ENCODE measurements at regions not wholly inside any gene's neighbourhood (a gene's known extent, or its start where the extent isn't known, plus 50 kb on each side); places are given as distances from the start of the nearest gene placed in this dataset.
A peak's percentile ranks its signal among the peaks of the same experiment; 100 is the strongest.

DNA sequence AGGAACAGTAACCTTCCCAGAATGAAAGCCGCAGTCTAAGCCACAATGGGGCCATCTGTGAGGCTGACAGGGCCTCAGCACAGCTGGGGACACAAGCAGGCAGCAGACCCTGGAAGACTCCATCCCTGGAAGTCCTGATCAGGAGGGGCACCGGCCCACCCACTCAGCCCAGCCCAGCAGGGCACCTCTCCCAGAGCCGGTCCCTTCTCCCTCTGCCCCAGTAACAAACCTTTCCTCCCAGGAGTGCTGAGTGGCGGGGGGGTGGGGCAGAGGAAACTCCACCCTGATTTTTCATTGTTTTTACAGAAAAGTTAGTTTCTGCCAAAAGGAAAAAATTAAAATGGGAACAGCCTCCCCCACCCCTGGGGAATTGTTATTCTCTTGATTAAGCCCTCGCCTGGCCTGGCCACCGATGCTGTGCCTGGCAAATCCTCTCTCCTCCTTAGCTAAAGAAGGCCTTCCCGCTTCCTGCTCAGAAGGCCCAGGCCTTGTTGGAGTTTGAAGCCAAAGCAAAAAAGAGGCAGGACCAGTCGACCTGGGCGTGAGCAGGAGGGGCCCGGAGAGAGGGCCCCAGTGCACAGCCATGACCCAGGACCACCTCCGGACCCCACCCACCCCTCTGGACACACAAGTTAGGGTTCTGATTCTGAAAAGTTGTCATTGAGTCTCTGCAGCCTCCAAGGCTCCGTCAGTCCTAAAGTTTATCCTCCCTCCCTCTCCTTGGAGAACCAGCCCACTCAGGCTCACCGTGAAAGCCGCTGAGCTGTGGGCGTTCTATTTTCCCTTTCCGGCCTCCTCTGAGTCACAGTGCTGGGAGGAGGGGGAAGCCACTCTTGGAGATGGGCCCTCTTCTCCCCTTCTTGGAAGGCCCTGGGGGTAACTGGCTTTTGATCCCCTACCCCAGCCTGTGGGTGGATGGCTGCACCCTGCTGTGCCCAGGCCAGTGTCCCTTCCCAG, 128.4 kb upstream of the TNRC6C start:
- Histone ChIP-seq H3K9me3 (no peaks in the 10 kb centered on the region), H3K4me1 (peaks cover 3 to 18% (median 8%) of the 10 kb centered on the region in 4 donors), H3K27me3 (no peaks in the 10 kb centered on the region), H3K27ac (peak overlapping the region; percentile 42 to 75 (median 60)), H3K4me3 (no peak overlapping the region), H3K36me3 (no peaks in the 10 kb centered on the region)
- in situ Hi-C loops (cut with MboI; ENCODE audit: low pct_ligation_motif_present in 1 of 4, low pct_unique_long_range_greater_than_20kb in 1 of 4, low sequenced_read_pairs in 3 of 4) (no loop called here), intact Hi-C loops (cut with DNase I; ENCODE audit: low total_unique reads) (no loop called here)
- no peak for DNase-seq
- 58 to 60% methylated on average over 1 to 16 of the region's 16 CpGs for WGBS, 2 donors (ENCODE audit: low coverage in 1 of 2)
- TF ChIP-seq, protein P1, sequence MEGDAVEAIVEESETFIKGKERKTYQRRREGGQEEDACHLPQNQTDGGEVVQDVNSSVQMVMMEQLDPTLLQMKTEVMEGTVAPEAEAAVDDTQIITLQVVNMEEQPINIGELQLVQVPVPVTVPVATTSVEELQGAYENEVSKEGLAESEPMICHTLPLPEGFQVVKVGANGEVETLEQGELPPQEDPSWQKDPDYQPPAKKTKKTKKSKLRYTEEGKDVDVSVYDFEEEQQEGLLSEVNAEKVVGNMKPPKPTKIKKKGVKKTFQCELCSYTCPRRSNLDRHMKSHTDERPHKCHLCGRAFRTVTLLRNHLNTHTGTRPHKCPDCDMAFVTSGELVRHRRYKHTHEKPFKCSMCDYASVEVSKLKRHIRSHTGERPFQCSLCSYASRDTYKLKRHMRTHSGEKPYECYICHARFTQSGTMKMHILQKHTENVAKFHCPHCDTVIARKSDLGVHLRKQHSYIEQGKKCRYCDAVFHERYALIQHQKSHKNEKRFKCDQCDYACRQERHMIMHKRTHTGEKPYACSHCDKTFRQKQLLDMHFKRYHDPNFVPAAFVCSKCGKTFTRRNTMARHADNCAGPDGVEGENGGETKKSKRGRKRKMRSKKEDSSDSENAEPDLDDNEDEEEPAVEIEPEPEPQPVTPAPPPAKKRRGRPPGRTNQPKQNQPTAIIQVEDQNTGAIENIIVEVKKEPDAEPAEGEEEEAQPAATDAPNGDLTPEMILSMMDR (IDR thresholded peaks at IDR 0.05): no peak
- no peak for TF ChIP-seq POLR2A (IDR thresholded peaks at IDR 0.05)
- no peak for TF ChIP-seq POLR2AphosphoS5 (IDR thresholded peaks at IDR 0.05)
- TF ChIP-seq EP300 (IDR thresholded peaks at IDR 0.05; ENCODE audit: low read depth): no peak

DNA sequence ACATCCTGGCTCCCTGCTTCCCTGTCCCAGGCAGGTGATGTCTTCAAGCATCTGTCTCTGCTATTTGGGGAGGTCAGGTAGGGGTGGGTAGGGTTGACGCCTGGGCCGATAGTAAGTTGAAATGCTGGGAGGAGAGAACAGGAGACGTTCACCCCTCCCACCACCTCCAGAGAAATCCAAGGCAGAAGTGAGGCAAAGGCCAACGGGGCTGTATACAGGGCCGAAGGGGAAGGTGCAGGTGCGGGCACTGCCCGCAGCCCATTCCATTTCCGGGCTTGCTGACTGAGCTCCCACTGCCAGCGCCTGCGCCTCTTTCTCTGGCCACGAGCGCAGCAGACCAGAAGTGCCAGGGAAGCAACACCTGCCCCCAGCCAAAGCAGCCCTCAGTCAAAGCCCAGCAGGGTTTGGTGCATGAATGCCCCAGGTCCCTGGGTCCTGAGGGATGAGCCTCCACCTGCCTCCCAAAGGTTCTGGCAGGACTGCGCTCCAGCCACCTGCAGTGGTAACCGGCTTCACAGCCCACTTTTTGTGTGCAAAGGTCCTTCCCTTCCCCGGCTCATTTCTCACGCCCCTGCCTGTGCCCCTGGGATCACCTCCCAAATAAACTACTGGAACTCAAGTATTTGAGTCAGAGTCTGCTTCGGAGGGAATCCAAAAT, 127.6 kb upstream of the TNRC6C start:
- Histone ChIP-seq H3K4me1 (peaks cover 3 to 18% (median 8%) of the 10 kb centered on the region in 4 donors), H3K36me3 (no peaks in the 10 kb centered on the region), H3K27ac (peak overlapping the region; percentile 42 to 75 (median 60)), H3K4me3 (no peak overlapping the region), H3K9me3 (no peaks in the 10 kb centered on the region), H3K27me3 (no peaks in the 10 kb centered on the region)
- no peak for TF ChIP-seq POLR2A (IDR thresholded peaks at IDR 0.05)
- TF ChIP-seq, protein P1 (IDR thresholded peaks at IDR 0.05): no peak
- TF ChIP-seq POLR2AphosphoS5 (IDR thresholded peaks at IDR 0.05): no peak
- no peak for TF ChIP-seq EP300 (IDR thresholded peaks at IDR 0.05; ENCODE audit: low read depth)
- in situ Hi-C loops (cut with MboI; ENCODE audit: low pct_ligation_motif_present in 1 of 4, low pct_unique_long_range_greater_than_20kb in 1 of 4, low sequenced_read_pairs in 3 of 4): no loop called here
- 55 to 85% methylated on average over 2 to 17 of the region's 17 CpGs for WGBS, 2 donors (ENCODE audit: low coverage in 1 of 2)
- intact Hi-C loops (cut with DNase I; ENCODE audit: low total_unique reads): no loop called here
- no peak for DNase-seq

DNA sequence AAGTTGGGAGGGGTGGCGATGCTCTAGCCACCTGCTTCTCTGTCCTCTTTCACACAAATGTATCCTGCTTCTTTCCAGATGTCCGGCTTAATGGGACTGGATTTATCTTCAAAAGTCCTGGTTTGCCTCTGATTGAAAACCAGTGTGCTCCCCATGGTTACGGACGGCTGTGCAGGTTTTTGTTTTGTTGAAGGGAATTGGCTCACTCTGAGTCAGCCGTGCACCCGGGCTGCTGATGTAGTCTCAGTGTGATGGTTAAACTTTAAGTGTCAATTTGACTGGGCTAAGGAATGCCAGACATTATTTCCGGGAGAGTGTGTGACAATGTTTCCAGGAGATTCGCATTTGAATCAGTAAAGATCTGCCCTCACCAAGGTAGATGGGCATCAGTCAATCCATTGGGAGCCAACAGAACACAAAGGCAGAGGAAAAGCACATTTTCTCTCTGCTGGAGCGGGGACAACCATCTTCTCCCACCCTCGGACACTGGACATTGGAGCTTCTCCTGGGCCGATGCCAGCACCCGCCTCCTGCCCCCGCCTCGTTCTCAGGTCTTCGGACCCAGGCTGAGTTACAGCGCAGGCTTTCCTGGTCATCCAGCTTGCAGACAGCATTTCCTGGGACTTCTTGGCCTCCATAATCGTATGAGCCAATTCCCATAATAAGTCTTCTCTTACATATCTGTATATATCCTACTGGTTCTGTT, 126.9 kb upstream of the TNRC6C start:
- intact Hi-C loops (cut with DNase I; ENCODE audit: low total_unique reads): no loop called here
- in situ Hi-C loops (cut with MboI; ENCODE audit: low pct_ligation_motif_present in 1 of 4, low pct_unique_long_range_greater_than_20kb in 1 of 4, low sequenced_read_pairs in 3 of 4): no loop called here
- TF ChIP-seq EP300 (IDR thresholded peaks at IDR 0.05; ENCODE audit: low read depth): no peak
- TF ChIP-seq POLR2A (IDR thresholded peaks at IDR 0.05): no peak
- TF ChIP-seq, protein P1 (IDR thresholded peaks at IDR 0.05): no peak
- TF ChIP-seq POLR2AphosphoS5 (IDR thresholded peaks at IDR 0.05): no peak
- H3K9me3 ChIP-seq: no peaks in the 10 kb centered on the region
- WGBS, 2 donors (ENCODE audit: low coverage in 1 of 2): 71 to 79% methylated on average over 1 to 17 of the region's 17 CpGs
- H3K4me3 ChIP-seq: no peak overlapping the region
- no peaks in the 10 kb centered on the region for H3K27me3 ChIP-seq
- DNase-seq: no peak
- no peaks in the 10 kb centered on the region for H3K36me3 ChIP-seq
- peak overlapping the region in 1 of 4 donors; percentile 42 for H3K27ac ChIP-seq
- H3K4me1 ChIP-seq: peaks cover 3 to 18% (median 8%) of the 10 kb centered on the region in 4 donors

DNA sequence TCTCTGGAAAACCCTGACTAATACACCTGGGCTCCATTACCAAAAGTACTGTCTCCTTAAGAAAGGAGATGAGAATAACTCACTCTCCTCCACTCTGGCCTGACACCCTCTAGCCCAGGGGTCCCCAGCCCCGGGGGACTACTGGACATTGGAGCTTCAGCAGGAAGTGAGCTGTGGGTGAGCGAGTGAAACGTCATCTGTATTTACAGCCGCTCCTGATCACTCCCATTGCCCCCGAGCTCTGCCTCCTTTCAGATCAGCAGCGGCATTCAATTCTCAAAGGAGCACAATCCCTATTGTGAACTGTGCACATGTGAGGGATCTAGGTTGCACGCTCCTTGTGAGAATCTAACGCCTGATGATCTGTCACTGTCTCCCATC, 126.3 kb upstream of the TNRC6C start:
- Histone ChIP-seq H3K9me3 (no peaks in the 10 kb centered on the region), H3K27me3 (no peaks in the 10 kb centered on the region), H3K4me3 (no peak overlapping the region), H3K36me3 (no peaks in the 10 kb centered on the region), H3K4me1 (peaks cover 3 to 18% (median 8%) of the 10 kb centered on the region in 4 donors), H3K27ac (no peak overlapping the region)
- in situ Hi-C loops (cut with MboI; ENCODE audit: low pct_ligation_motif_present in 1 of 4, low pct_unique_long_range_greater_than_20kb in 1 of 4, low sequenced_read_pairs in 3 of 4): no loop called here
- intact Hi-C loops (cut with DNase I; ENCODE audit: low total_unique reads): no loop called here
- 87 to 100% methylated on average over 2 to 8 of the region's 8 CpGs for WGBS, 2 donors (ENCODE audit: low coverage in 1 of 2)
- no peak for TF ChIP-seq EP300 (IDR thresholded peaks at IDR 0.05; ENCODE audit: low read depth)
- TF ChIP-seq POLR2A (IDR thresholded peaks at IDR 0.05): no peak
- no peak for TF ChIP-seq POLR2AphosphoS5 (IDR thresholded peaks at IDR 0.05)
- TF ChIP-seq, protein P1 (IDR thresholded peaks at IDR 0.05): no peak
- DNase-seq: no peak

Measured in transverse colon (tissue), 4 donors.